ENCODE measurements at regions not wholly inside any gene's neighbourhood (a gene's known extent, or its start where the extent isn't known, plus 50 kb on each side); places are given as distances from the start of the nearest gene placed in this dataset.

GRCh38 chr10:91713461-91714072 is 80.7 kb upstream of the PPP1R3C start:
- TF ChIP-seq, protein P1, sequence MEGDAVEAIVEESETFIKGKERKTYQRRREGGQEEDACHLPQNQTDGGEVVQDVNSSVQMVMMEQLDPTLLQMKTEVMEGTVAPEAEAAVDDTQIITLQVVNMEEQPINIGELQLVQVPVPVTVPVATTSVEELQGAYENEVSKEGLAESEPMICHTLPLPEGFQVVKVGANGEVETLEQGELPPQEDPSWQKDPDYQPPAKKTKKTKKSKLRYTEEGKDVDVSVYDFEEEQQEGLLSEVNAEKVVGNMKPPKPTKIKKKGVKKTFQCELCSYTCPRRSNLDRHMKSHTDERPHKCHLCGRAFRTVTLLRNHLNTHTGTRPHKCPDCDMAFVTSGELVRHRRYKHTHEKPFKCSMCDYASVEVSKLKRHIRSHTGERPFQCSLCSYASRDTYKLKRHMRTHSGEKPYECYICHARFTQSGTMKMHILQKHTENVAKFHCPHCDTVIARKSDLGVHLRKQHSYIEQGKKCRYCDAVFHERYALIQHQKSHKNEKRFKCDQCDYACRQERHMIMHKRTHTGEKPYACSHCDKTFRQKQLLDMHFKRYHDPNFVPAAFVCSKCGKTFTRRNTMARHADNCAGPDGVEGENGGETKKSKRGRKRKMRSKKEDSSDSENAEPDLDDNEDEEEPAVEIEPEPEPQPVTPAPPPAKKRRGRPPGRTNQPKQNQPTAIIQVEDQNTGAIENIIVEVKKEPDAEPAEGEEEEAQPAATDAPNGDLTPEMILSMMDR (conservative IDR thresholded peaks at IDR 0.05; ENCODE audit: low read depth in 2 of 2) = no peak
- TF ChIP-seq, protein P2, sequence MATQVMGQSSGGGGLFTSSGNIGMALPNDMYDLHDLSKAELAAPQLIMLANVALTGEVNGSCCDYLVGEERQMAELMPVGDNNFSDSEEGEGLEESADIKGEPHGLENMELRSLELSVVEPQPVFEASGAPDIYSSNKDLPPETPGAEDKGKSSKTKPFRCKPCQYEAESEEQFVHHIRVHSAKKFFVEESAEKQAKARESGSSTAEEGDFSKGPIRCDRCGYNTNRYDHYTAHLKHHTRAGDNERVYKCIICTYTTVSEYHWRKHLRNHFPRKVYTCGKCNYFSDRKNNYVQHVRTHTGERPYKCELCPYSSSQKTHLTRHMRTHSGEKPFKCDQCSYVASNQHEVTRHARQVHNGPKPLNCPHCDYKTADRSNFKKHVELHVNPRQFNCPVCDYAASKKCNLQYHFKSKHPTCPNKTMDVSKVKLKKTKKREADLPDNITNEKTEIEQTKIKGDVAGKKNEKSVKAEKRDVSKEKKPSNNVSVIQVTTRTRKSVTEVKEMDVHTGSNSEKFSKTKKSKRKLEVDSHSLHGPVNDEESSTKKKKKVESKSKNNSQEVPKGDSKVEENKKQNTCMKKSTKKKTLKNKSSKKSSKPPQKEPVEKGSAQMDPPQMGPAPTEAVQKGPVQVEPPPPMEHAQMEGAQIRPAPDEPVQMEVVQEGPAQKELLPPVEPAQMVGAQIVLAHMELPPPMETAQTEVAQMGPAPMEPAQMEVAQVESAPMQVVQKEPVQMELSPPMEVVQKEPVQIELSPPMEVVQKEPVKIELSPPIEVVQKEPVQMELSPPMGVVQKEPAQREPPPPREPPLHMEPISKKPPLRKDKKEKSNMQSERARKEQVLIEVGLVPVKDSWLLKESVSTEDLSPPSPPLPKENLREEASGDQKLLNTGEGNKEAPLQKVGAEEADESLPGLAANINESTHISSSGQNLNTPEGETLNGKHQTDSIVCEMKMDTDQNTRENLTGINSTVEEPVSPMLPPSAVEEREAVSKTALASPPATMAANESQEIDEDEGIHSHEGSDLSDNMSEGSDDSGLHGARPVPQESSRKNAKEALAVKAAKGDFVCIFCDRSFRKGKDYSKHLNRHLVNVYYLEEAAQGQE (IDR thresholded peaks at IDR 0.05; ENCODE audit: unreplicated experiment) = no peak
- TF ChIP-seq POLR2AphosphoS5 (IDR thresholded peaks at IDR 0.05; ENCODE audit: low read depth) (no peak), EZH2phosphoT487 (IDR thresholded peaks at IDR 0.05; ENCODE audit: unreplicated experiment) (no peak), ZNF114 (CRISPR knock-in tag; IDR thresholded peaks at IDR 0.05) (no peak), EZH2 (IDR thresholded peaks at IDR 0.05; ENCODE audit: low read depth, unreplicated experiment) (no peak), CREB1 (CRISPR knock-in tag; IDR thresholded peaks at IDR 0.05; ENCODE audit: low read depth) (no peak), JUNB (IDR thresholded peaks at IDR 0.05; ENCODE audit: unreplicated experiment) (no peak)

Data from GM23338 (cell line).